ENCODE measurements at regions not wholly inside any gene's neighbourhood (a gene's known extent, or its start where the extent isn't known, plus 50 kb on each side); places are given as distances from the start of the nearest gene placed in this dataset.

GRCh38 chr14:54094765-54095164 is 138.1 kb upstream of the BMP4 start:
- no peak for DNase-seq

GRCh38 chr14:54098536-54098935 is 141.9 kb upstream of the BMP4 start:
- DNase-seq = no peak

- DNase-seq = no peak
Observed at GRCh38 chr14:54102051-54102456, 145.4 kb upstream of the BMP4 start.

GRCh38 chr14:54102530-54102929 is 145.9 kb upstream of the BMP4 start:
- DNase-seq = no peak

- DNase-seq = no peak
Observed at GRCh38 chr14:54104601-54105145, 148.0 kb upstream of the BMP4 start.

- DNase-seq = no peak
Observed at GRCh38 chr14:54105406-54105805, 148.8 kb upstream of the BMP4 start.

GRCh38 chr14:54105898-54106297 is 149.3 kb upstream of the BMP4 start:
- no peak for DNase-seq

- peak; percentile 47 for DNase-seq
Observed at GRCh38 chr14:54106661-54107377, 150.2 kb upstream of the BMP4 start.

- DNase-seq = peak; percentile 69
Observed at GRCh38 chr14:54108481-54109471, 152.2 kb upstream of the BMP4 start.

GRCh38 chr14:54109521-54110120 is 153.0 kb upstream of the BMP4 start:
- no peak for DNase-seq

- no peak for DNase-seq
Observed at GRCh38 chr14:54114941-54115340, 158.3 kb upstream of the BMP4 start.

- no peak for DNase-seq
Observed at GRCh38 chr14:54116198-54116885, 159.7 kb upstream of the BMP4 start.

GRCh38 chr14:54116972-54117371 is 160.3 kb upstream of the BMP4 start:
- DNase-seq = no peak

- peak; percentile 22 for DNase-seq
Observed at GRCh38 chr14:54117396-54117795, 160.8 kb upstream of the BMP4 start.

- DNase-seq = no peak
Observed at GRCh38 chr14:54117924-54118323, 161.3 kb upstream of the BMP4 start.

GRCh38 chr14:54120260-54120659 is 163.6 kb upstream of the BMP4 start:
- peak; percentile 41 for DNase-seq

GRCh38 chr14:54121466-54122027 is 164.9 kb upstream of the BMP4 start:
- DNase-seq = no peak

GRCh38 chr14:54123841-54124240 is 167.2 kb upstream of the BMP4 start:
- DNase-seq = no peak

- DNase-seq = no peak
Observed at GRCh38 chr14:54125109-54125508, 168.5 kb upstream of the BMP4 start.

- DNase-seq = no peak
Observed at GRCh38 chr14:54126947-54127346, 170.3 kb upstream of the BMP4 start.

GRCh38 chr14:54127526-54127925 is 170.9 kb upstream of the BMP4 start:
- DNase-seq = no peak

Measured in NCI-H446 treated with DMSO at 0.1 percent for 48 hours (cell line).